SK-N-SH (cell line): ENCODE measurements at regions not wholly inside any gene's neighbourhood (a gene's known extent, or its start where the extent isn't known, plus 50 kb on each side); places are given as distances from the start of the nearest gene placed in this dataset.

Source experiments
- CTCF ChIA-PET: fragments of 300-600, 350-600 bp; formaldehyde crosslinking; extraction: SDS; loops from one replicate; lab custom pipeline; 2021; lab: Yijun Ruan, JAX
- POLR2A ChIA-PET: fragments of 350-600 bp; sonication (Branson Sonifier 250); formaldehyde crosslinking; extraction: SDS; loops from one replicate; lab custom pipeline; 2020; ENCODE audit warnings: antibody characterized with exemption, inconsistent platforms; lab: Yijun Ruan, JAX
- DNase-seq: peaks from one replicate; pipeline ENCODE4 v3.0.0; 2012
- H2AFZ ChIP-seq: fragments of 200-600 bp; sonication (generic); 2 replicates; pipeline ENCODE4 v1.8.1; 2016; ENCODE audit warnings: antibody characterized with exemption, mild to moderate bottlenecking, low read depth
- H3F3A ChIP-seq: fragments of 200-600 bp; sonication (generic); replicated peaks from 2 replicates; pipeline ENCODE3; 2016; ENCODE audit warnings: antibody characterized with exemption, mild to moderate bottlenecking; ENCODE audit not compliant: insufficient read depth
- H3K27ac ChIP-seq, 2 experiments: fragments of 200-500 bp in 1 of 2; fragments of 200-600 bp in 1 of 2; sonication (Bioruptor generic) in 1 of 2; sonication (generic), shearing (Covaris generic) in 1 of 2; 2 replicates each; pipeline versions ENCODE4 v1.5.1 to v1.6.1; 2014 to 2016; ENCODE audit warnings: low read depth in 2 of 2, inconsistent platforms in 1 of 2, low read length in 1 of 2, mild to moderate bottlenecking in 1 of 2, mixed read lengths in 1 of 2
- H3K27me3 ChIP-seq: fragments of 200-600 bp; sonication (generic), shearing (Covaris generic); 2 replicates; pipeline ENCODE4 v1.6.1; 2016; ENCODE audit warnings: mixed run types; ENCODE audit not compliant: insufficient read depth
- H3K36me3 ChIP-seq, 2 experiments: fragments of 200-500 bp in 1 of 2; fragments of 200-600 bp in 1 of 2; sonication (Bioruptor generic) in 1 of 2; sonication (generic) in 1 of 2; replicated peaks in 1 of 2; 2 replicates each; pipeline versions ENCODE3 to v1.5.1; 2014 to 2016; ENCODE audit warnings: low read length in 1 of 2, mild to moderate bottlenecking in 1 of 2; ENCODE audit not compliant: insufficient read depth in 2 of 2, control insufficient read depth in 1 of 2
- H3K4me1 ChIP-seq, 2 experiments: fragments of 200-500 bp in 1 of 2; fragments of 200-600 bp in 1 of 2; sonication (Bioruptor generic) in 1 of 2; sonication (generic), shearing (Covaris generic) in 1 of 2; 2 replicates each; pipeline versions ENCODE4 v1.5.1 to v1.6.1; 2014 to 2016; ENCODE audit warnings: low read depth in 1 of 2, low read length in 1 of 2, mixed run types in 1 of 2; ENCODE audit not compliant: insufficient read depth in 2 of 2, control insufficient read depth in 1 of 2
- H3K4me2 ChIP-seq: fragments of 200-600 bp; sonication (generic), shearing (Covaris generic); 2 replicates; pipeline ENCODE4 v1.6.1; 2017; ENCODE audit warnings: mixed run types
- H3K4me3 ChIP-seq, 2 experiments: fragments of 200-500 bp in 1 of 2; fragments of 200-600 bp in 1 of 2; sonication (Bioruptor generic) in 1 of 2; sonication (generic), shearing (Covaris generic) in 1 of 2; 2 replicates each; pipeline versions ENCODE4 v1.5.1 to v1.8.1; 2014 to 2016; ENCODE audit warnings: low read depth in 2 of 2, inconsistent platforms in 1 of 2, low read length in 1 of 2, mild to moderate bottlenecking in 1 of 2, mixed read lengths in 1 of 2, moderate library complexity in 1 of 2
- H3K79me2 ChIP-seq: fragments of 200-600 bp; sonication (generic); 2 replicates; pipeline ENCODE4 v1.8.1; 2017; ENCODE audit warnings: mild to moderate bottlenecking; ENCODE audit not compliant: insufficient read depth
- H3K9ac ChIP-seq: fragments of 200-600 bp; sonication (generic); 2 replicates; pipeline ENCODE4 v1.6.1; 2017; ENCODE audit warnings: mixed run types
- H3K9me2 ChIP-seq: fragments of 200-600 bp; sonication (generic); 2 replicates; pipeline ENCODE4 v1.6.1; 2017; ENCODE audit warnings: mixed run types
- H3K9me3 ChIP-seq: fragments of 200-600 bp; sonication (generic); 2 replicates; pipeline ENCODE4 v1.6.1; 2017; ENCODE audit warnings: mixed run types, mild to moderate bottlenecking, moderate library complexity
- H4K20me1 ChIP-seq: fragments of 200-600 bp; sonication (generic); 2 replicates; pipeline ENCODE4 v1.6.1; 2017; ENCODE audit warnings: mild to moderate bottlenecking, mixed run types; ENCODE audit not compliant: insufficient read depth
- CHD2 ChIP-seq: fragments of 150-350 bp; IDR thresholded peaks from 2 replicates; pipeline ENCODE4 v1.6.1; 2018; ENCODE audit warnings: low read length; ENCODE audit not compliant: partially characterized antibody
- CTCF ChIP-seq: fragments of 200-600 bp; sonication (generic); IDR thresholded peaks from 2 replicates; pipeline ENCODE4 v1.6.1; 2017; ENCODE audit warnings: antibody characterized with exemption, mild to moderate bottlenecking, moderate library complexity
- EP300 ChIP-seq, 2 experiments: IDR thresholded peaks; 2 replicates each; pipeline versions ENCODE4 v1.4.0 to v1.6.1; 2012; ENCODE audit warnings: borderline replicate concordance in 1 of 2, low read depth in 1 of 2, low read length in 1 of 2
- EZH2phosphoT487 ChIP-seq: fragments of 200-600 bp; sonication (generic); IDR thresholded peaks from 2 replicates; pipeline ENCODE4 v1.6.1; 2017; ENCODE audit warnings: low read depth, mixed run types, mild to moderate bottlenecking, antibody characterized with exemption, moderate library complexity, borderline replicate concordance
- FOXJ3 ChIP-seq: sonication (generic); formaldehyde crosslinking; IDR thresholded peaks from 2 replicates; pipeline ENCODE4 v1.5.1; 2020; ENCODE audit warnings: mild to moderate bottlenecking, missing genetic modification reagents
- FOXM1 ChIP-seq: IDR thresholded peaks from 2 replicates; pipeline ENCODE4 v1.4.0; 2012; ENCODE audit warnings: low read depth, mild to moderate bottlenecking
- GABPA ChIP-seq: IDR thresholded peaks from 2 replicates; pipeline ENCODE4 v1.4.0; 2012; ENCODE audit warnings: low read depth, mild to moderate bottlenecking
- IRF3 ChIP-seq: fragments of 150-350 bp; IDR thresholded peaks from 2 replicates; pipeline ENCODE4 v1.6.1; 2016; ENCODE audit warnings: mild to moderate bottlenecking, low read depth, low read length
- JUND ChIP-seq: IDR thresholded peaks from 2 replicates; pipeline ENCODE4 v1.4.0; 2012
- MEF2A ChIP-seq: IDR thresholded peaks from 2 replicates; pipeline ENCODE4 v1.4.0; 2012; ENCODE audit warnings: low read depth, borderline replicate concordance
- MXI1 ChIP-seq: IDR thresholded peaks from 2 replicates; pipeline ENCODE4 v1.6.1; 2012; ENCODE audit warnings: mild to moderate bottlenecking, low read depth, low read length, improper control_type of control experiment
- NFIC ChIP-seq: IDR thresholded peaks from 2 replicates; pipeline ENCODE4 v1.4.0; 2012; ENCODE audit warnings: borderline replicate concordance
- POLR2AphosphoS5 ChIP-seq: IDR thresholded peaks from 2 replicates; pipeline ENCODE4 v1.6.1; 2012; ENCODE audit warnings: low read depth, low read length
- RCOR1 ChIP-seq: fragments of 150-350 bp; IDR thresholded peaks from 2 replicates; pipeline ENCODE4 v1.6.1; 2017; ENCODE audit warnings: antibody characterized with exemption, low read length
- SMC3 ChIP-seq: IDR thresholded peaks from 2 replicates; pipeline ENCODE4 v1.6.1; 2012; ENCODE audit warnings: low read depth, low read length, improper control_type of control experiment
- TCF12 ChIP-seq: IDR thresholded peaks from 2 replicates; pipeline ENCODE4 v1.4.0; 2012
- TEAD4 ChIP-seq: IDR thresholded peaks from 2 replicates; pipeline ENCODE4 v1.4.0; 2012; ENCODE audit warnings: mild to moderate bottlenecking, borderline replicate concordance; ENCODE audit not compliant: insufficient read depth
- USF1 ChIP-seq: IDR thresholded peaks from 2 replicates; pipeline ENCODE4 v1.4.0; 2012; ENCODE audit warnings: low read depth, borderline replicate concordance
- USF2 ChIP-seq: fragments of 150-350 bp; IDR thresholded peaks from 2 replicates; pipeline ENCODE4 v1.6.1; 2017; ENCODE audit warnings: antibody characterized with exemption, low read length, low read depth, borderline replicate concordance
- YY1 ChIP-seq: IDR thresholded peaks from 2 replicates; pipeline ENCODE4 v1.4.0; 2012; ENCODE audit warnings: low read depth, mild to moderate bottlenecking
- WGBS: methylation state at CpG from one replicate; pipeline ENCODE4 v1.1.6; 2017; ENCODE audit warnings: low lambda C conversion rate; 5-methylcytosine and 5-hydroxymethylcytosine counted together

GRCh38 chr2:147577323-147577997 is 267.4 kb upstream of the ACVR2A start:
- no peak for DNase-seq
- no peak overlapping the region for H3K9ac ChIP-seq
- H3F3A ChIP-seq, result no peaks in the 10 kb centered on the region
- no peaks in the 10 kb centered on the region for H3K4me1 ChIP-seq
- H3K27me3 ChIP-seq, result no peaks in the 10 kb centered on the region
- no peaks in the 10 kb centered on the region for H3K79me2 ChIP-seq
- no peaks in the 10 kb centered on the region for H3K9me3 ChIP-seq
- H4K20me1 ChIP-seq, result no peaks in the 10 kb centered on the region
- WGBS, result 6% methylated on average over 8 of the region's 8 CpGs
- H3K4me2 ChIP-seq, result no peak overlapping the region
- H2AFZ ChIP-seq, result no peak overlapping the region
- CTCF ChIA-PET, result no interaction called here
- POLR2A ChIA-PET, result no interaction called here
- H3K4me3 ChIP-seq, result no peak overlapping the region
- H3K27ac ChIP-seq, result no peak overlapping the region
- no peaks in the 10 kb centered on the region for H3K36me3 ChIP-seq
- TF ChIP-seq CTCF (no peak), RCOR1 (no peak), USF1 (no peak), CHD2 (no peak), YY1 (no peak), JUND (no peak), NFIC (no peak), FOXM1 (no peak), MXI1 (no peak), SMC3 (no peak), EP300 (IDR thresholded peaks at IDR 0.05; ENCODE audit: borderline replicate concordance in 1 of 2, low read depth in 1 of 2, low read length in 1 of 2) (no peak), FOXJ3 (CRISPR knock-in tag) (no peak), MEF2A (no peak), TEAD4 (no peak), TCF12 (no peak), EZH2phosphoT487 (no peak), USF2 (no peak), GABPA (no peak), IRF3 (no peak), POLR2AphosphoS5 (no peak)
- H3K9me2 ChIP-seq, result no peaks in the 10 kb centered on the region
